Cardiac muscle cell (in vitro differentiated cells and primary cell): ENCODE measurements at regions not wholly inside any gene's neighbourhood (a gene's known extent, or its start where the extent isn't known, plus 50 kb on each side); places are given as distances from the start of the nearest gene placed in this dataset.

ENCODE experiments used
- DNase-seq, 2 donors: peaks; one replicate each; pipeline versions ENCODE4 v3.0.0 to v3.0.0-alpha.2; 2010 to 2017; ENCODE audit warnings: low read depth in 1 of 2, low spot score in 1 of 2
- H3K27ac ChIP-seq: fragments of 200-600 bp; sonication (generic); 2 replicates; pipeline ENCODE4 v1.5.1; 2016
- H3K27me3 ChIP-seq: fragments of 200-600 bp; sonication (generic); 2 replicates; pipeline ENCODE4 v1.6.0; 2016; ENCODE audit warnings: control low read depth
- H3K36me3 ChIP-seq: fragments of 200-600 bp; sonication (generic); 2 replicates; pipeline ENCODE4 v1.5.1; 2016; ENCODE audit warnings: control low read depth
- H3K4me1 ChIP-seq: fragments of 200-600 bp; sonication (generic); 2 replicates; pipeline ENCODE4 v1.8.1; 2017; ENCODE audit warnings: low read depth, mild to moderate bottlenecking, mixed run types
- H3K4me3 ChIP-seq: fragments of 200-600 bp; sonication (generic); 2 replicates; pipeline ENCODE4 v1.5.1; 2016; ENCODE audit warnings: mild to moderate bottlenecking
- H3K9me3 ChIP-seq: fragments of 200-600 bp; sonication (generic); 2 replicates; pipeline ENCODE4 v1.5.1; 2017; ENCODE audit warnings: low read depth, mild to moderate bottlenecking, control low read depth
- TF ChIP-seq, protein P1 (sequence below): IDR thresholded peaks from 2 replicates; pipeline ENCODE4 v1.5.1; 2012; ENCODE audit warnings: low read depth, mild to moderate bottlenecking, low read length

DNA sequence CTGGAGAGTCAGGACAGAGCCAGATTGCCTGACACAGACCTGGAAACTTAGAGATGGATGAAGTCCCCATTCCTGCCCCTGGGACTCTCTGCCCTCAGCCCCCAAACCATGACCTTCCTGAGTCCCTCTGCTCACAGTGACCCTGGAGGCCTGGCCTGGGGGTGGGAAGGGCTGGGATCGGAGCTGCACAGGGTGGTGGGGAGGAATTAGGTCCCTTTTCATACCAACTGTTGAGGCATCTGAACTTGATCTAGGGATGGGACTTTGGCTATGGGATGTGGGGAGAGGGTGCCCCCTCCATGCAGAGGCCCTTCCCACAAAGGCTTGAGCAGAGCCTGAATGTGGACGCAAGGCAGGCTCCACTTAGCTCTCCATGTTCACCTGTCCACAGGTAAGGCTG is 144.1 kb downstream of the MRPL14 start:
- H3K9me3 ChIP-seq, result no peaks in the 10 kb centered on the region
- TF ChIP-seq, protein P1, sequence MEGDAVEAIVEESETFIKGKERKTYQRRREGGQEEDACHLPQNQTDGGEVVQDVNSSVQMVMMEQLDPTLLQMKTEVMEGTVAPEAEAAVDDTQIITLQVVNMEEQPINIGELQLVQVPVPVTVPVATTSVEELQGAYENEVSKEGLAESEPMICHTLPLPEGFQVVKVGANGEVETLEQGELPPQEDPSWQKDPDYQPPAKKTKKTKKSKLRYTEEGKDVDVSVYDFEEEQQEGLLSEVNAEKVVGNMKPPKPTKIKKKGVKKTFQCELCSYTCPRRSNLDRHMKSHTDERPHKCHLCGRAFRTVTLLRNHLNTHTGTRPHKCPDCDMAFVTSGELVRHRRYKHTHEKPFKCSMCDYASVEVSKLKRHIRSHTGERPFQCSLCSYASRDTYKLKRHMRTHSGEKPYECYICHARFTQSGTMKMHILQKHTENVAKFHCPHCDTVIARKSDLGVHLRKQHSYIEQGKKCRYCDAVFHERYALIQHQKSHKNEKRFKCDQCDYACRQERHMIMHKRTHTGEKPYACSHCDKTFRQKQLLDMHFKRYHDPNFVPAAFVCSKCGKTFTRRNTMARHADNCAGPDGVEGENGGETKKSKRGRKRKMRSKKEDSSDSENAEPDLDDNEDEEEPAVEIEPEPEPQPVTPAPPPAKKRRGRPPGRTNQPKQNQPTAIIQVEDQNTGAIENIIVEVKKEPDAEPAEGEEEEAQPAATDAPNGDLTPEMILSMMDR, result no peak

DNA sequence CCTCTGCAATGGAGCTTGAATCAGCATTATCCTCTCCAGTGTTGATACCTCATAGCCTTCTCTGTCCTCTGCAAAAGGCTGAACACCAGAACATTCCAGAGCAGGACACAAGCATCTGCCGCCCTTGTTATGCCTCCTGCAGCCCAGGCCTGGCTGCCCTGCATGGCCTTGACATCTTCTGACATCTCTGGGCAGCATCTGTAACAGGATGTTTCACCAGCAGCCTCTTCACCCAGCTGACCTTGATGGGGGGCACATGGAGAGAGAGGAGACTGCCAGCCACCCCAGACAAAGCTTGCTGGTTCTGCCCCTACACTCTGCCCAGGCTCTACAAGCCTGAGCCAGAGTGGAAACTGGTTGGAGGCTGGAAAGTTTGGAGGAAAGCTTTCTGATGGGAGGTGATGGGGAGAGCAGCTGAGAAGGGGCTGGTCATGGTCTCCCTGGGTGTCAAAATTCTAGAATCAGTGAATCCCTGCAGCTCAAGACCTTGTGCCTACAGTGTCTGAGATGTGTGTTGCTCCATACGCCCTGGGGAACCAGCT is 145.1 kb downstream of the MRPL14 start:
- H3K36me3 ChIP-seq, result no peaks in the 10 kb centered on the region
- no peak overlapping the region for H3K27ac ChIP-seq
- peaks cover 15% of the 10 kb centered on the region for H3K4me1 ChIP-seq
- TF ChIP-seq, protein P1, result no peak
- H3K27me3 ChIP-seq, result no peaks in the 10 kb centered on the region
- H3K9me3 ChIP-seq, result no peaks in the 10 kb centered on the region
- no peak overlapping the region for H3K4me3 ChIP-seq
- no peak for DNase-seq

More for the DNA sequence above, 144.1 kb downstream of the MRPL14 start:
- Histone ChIP-seq H3K36me3 (no peaks in the 10 kb centered on the region), H3K4me1 (peaks cover 21% of the 10 kb centered on the region), H3K4me3 (no peak overlapping the region), H3K27me3 (no peaks in the 10 kb centered on the region), H3K27ac (no peak overlapping the region)
- no peak for DNase-seq

DNA sequence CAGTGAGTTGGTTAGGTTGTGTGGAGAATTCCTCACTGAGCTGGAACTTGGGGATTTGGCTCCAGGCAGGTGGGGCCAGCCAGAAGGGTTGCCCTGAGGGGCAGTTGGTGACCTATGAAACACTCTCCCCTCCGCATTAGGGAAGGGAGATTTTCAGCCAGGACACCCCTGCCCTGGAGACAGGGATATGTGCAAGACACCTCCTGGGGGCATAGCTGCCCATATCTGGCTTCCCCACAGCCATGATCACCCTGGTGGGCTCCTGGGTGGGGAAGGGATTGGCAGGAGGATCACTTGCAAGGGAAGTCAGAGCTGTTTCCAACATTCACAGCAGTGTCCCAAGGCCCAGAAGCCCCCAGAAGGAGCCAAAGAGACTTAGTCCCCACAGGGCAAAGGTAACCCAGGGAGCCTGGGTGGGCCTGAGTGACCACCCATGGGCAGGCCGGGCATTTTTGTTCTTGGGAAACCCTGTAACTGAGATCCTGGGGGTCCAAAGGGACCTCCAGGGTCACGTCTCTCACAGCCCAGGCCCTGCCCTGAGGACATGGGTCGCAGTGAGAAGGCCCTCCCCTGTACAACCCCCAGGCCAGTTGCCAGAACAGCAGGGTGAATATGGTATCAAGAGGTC is 145.8 kb downstream of the MRPL14 start:
- Histone ChIP-seq H3K36me3 (no peaks in the 10 kb centered on the region), H3K4me3 (no peak overlapping the region), H3K27me3 (no peaks in the 10 kb centered on the region), H3K4me1 (peaks cover 8% of the 10 kb centered on the region), H3K9me3 (no peaks in the 10 kb centered on the region), H3K27ac (no peak overlapping the region)
- no peak for DNase-seq
- TF ChIP-seq, protein P1, result no peak

DNA sequence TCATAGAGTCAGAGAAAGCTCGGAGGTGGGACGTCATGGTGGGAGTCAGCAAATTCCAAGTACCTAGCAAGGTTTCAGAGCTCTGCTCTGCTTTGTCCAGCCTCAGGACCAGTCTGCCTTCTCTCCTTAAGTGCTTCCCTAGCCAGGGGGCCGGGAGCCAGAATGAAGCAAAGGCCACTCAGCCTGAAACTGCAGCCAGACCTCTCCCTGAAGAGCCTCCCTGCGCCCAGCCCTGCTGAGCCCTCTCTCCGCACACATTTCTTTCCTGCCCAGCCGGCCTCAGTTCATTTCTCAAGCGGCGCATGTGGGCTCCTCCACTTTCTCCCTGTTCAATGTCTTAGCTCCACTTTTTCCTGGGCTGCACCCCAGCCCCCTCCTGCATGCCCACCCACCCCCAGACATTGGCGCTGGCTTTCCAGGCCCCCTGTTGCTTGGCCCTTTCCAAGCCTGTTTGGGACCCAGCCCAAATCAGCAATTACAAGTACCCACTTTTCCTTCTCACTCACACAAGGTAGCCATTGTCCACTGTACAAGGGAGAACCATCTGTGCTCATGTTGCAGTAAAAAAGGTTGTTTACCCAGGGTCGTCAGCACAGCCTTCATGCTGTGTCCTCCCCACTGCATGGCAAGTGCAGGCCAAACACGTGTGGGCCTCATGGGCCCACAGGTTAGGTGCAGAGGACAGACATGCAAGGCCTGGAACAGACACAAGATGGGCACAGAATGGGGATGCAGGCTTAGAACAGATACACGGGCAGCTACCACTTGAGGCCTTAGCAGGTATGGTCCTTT is 147.1 kb downstream of the MRPL14 start:
- Histone ChIP-seq H3K27me3 (no peaks in the 10 kb centered on the region), H3K36me3 (no peaks in the 10 kb centered on the region), H3K27ac (no peak overlapping the region), H3K4me1 (peaks cover 3% of the 10 kb centered on the region), H3K4me3 (no peak overlapping the region), H3K9me3 (no peaks in the 10 kb centered on the region)
- TF ChIP-seq, protein P1, result no peak
- no peak for DNase-seq

DNA sequence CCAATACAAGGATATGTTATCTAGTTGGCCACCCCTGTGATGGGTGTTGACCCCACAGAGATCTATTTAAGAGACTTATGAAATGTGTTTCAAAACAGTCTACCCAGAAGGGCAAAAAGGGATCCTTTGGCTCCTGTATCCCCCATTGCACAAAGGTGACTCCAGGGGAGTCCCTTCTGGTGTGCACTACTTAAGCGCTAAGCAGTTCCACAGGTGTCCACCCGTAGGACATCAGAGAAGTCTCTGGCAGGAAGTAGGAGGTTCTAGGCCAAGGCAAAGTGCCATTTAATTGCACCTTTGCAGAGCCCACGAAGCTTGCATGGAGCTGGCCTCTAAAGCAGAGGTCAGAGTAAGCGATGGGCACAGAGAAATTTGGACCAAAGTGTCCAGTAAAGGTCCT is 147.7 kb downstream of the MRPL14 start:
- Histone ChIP-seq H3K4me1 (no peaks in the 10 kb centered on the region), H3K9me3 (no peaks in the 10 kb centered on the region), H3K27me3 (no peaks in the 10 kb centered on the region), H3K4me3 (no peak overlapping the region), H3K27ac (no peak overlapping the region), H3K36me3 (no peaks in the 10 kb centered on the region)
- TF ChIP-seq, protein P1, result no peak
- no peak for DNase-seq
